Activated naive CD4-positive, alpha-beta T cell treated with anti-CD3 and anti-CD28 coated beads, Interleukin-2, amount 50 U/mL, for 72 hours (primary cell): ENCODE measurements at regions not wholly inside any gene's neighbourhood (a gene's known extent, or its start where the extent isn't known, plus 50 kb on each side); places are given as distances from the start of the nearest gene placed in this dataset.
A peak's percentile ranks its signal among the peaks of the same experiment; 100 is the strongest.

Experiments
- ATAC-seq, 2 donors: fragments of 150-1000 bp; cut with Tn5 transposase; 2 replicates each; pipeline ENCODE4 v1.10.0; 2021; ENCODE audit warnings: mild to moderate bottlenecking in 2 of 2, moderate library complexity in 2 of 2
- DNase-seq, 2 donors: peaks; one replicate each; pipeline ENCODE4 v3.0.0; 2021 to 2022; ENCODE audit warnings: low spot score in 2 of 2
- H3K27ac Mint-ChIP-seq, 2 donors: one replicate each; pipeline ENCODE4 v1.8.0; 2022; ENCODE audit warnings: mild to moderate bottlenecking in 2 of 2, mixed read lengths in 2 of 2
- H3K36me3 Mint-ChIP-seq, 2 donors: one replicate each; pipeline ENCODE4 v1.8.0; 2022; ENCODE audit warnings: mixed read lengths in 2 of 2
- H3K9me3 Mint-ChIP-seq, 2 donors: one replicate each; pipeline ENCODE4 v1.8.0; 2022; ENCODE audit warnings: mixed read lengths in 2 of 2

GRCh38 chr20:40565682-40566040 is 123.4 kb downstream of the MAFB start:
- DNase-seq, result no peak
- Mint-ChIP-seq H3K9me3 (no peaks in the 10 kb centered on the region), H3K36me3 (no peaks in the 10 kb centered on the region), H3K27ac (no peak overlapping the region)
- ATAC-seq, result no peak

GRCh38 chr20:40565001-40565681 is 123.9 kb downstream of the MAFB start:
- ATAC-seq (no peak), DNase-seq (no peak)
- Mint-ChIP-seq H3K27ac (no peak overlapping the region), H3K36me3 (no peaks in the 10 kb centered on the region), H3K9me3 (no peaks in the 10 kb centered on the region)

GRCh38 chr20:40563296-40563950 is 125.6 kb downstream of the MAFB start:
- no peak for DNase-seq
- Mint-ChIP-seq H3K9me3 (no peaks in the 10 kb centered on the region), H3K27ac (no peak overlapping the region), H3K36me3 (no peaks in the 10 kb centered on the region)
- ATAC-seq, result no peak

DNA sequence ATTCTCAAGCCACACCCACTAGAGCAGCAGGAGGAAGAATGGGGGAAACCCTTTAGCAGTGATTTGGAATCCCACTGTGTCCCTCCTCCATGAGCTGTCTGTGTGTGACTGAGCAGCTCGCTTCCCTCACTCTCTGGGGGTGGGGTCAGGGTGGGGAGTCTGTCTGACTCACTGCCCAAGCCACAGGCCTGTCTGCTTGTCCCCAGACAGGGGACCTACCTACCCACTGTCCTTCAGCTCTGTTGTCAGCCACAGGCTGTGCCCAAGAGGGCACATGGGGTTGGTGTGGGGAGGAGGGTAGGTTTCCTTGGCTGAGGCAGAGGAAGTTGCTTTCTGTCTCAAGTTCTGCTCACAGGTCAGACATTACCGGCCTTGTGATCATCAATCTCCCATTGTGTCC is 127.0 kb downstream of the MAFB start:
- no peaks in the 10 kb centered on the region for H3K36me3 Mint-ChIP-seq
- no peaks in the 10 kb centered on the region for H3K9me3 Mint-ChIP-seq
- ATAC-seq (peak in 1 of 2 donors; percentile 33), DNase-seq (no peak)
- H3K27ac Mint-ChIP-seq, result no peak overlapping the region

- ATAC-seq, result no peak
- no peaks in the 10 kb centered on the region for H3K9me3 Mint-ChIP-seq
- no peak overlapping the region for H3K27ac Mint-ChIP-seq
- DNase-seq, result no peak
- H3K36me3 Mint-ChIP-seq, result no peaks in the 10 kb centered on the region
These were observed 127.8 kb downstream of the MAFB start for GRCh38 chr20:40561187-40561586.

- Mint-ChIP-seq H3K36me3 (peaks cover 0 to 5% of the 10 kb centered on the region in 2 donors), H3K27ac (no peak overlapping the region), H3K9me3 (peaks cover 5% of the 10 kb centered on the region in 2 donors)
- no peak for ATAC-seq
- DNase-seq, result no peak
These were observed 130.8 kb downstream of the MAFB start for GRCh38 chr20:40558212-40558611.

- peaks cover 5% of the 10 kb centered on the region in 2 donors for H3K9me3 Mint-ChIP-seq
- ATAC-seq (no peak), DNase-seq (no peak)
- no peak overlapping the region for H3K27ac Mint-ChIP-seq
- H3K36me3 Mint-ChIP-seq, result peaks cover 0 to 5% of the 10 kb centered on the region in 2 donors
These were observed 137.9 kb downstream of the MAFB start for GRCh38 chr20:40551125-40551530.

DNA sequence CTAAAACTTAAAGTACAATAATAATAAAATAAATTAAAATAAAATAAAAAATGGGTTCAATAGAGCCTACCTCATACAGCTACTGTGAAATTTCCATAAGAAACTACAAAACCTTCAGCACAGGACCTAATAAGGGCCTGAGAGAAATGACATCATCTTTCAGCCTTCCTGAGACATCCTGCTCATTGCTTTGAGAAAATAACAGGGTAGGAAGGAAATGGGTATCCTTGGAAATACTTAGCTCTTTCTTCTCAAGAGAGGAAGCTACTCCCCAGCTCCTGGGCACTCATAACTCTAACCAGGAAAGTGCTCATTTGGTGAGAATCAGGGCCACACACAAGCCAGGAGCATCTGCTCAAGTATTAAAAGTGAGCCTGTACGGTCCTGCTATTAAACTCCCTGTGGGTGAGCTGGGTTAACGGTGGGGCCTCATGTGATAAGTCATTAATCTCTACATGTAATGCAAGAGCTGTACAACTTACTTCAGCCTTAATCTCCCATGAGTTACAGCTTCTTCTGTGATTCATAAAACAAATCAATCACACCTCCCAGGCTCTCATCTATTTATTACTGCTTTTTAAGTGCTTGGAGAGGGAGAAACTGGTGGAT is 141.4 kb downstream of the MAFB start:
- H3K27ac Mint-ChIP-seq, result no peak overlapping the region
- DNase-seq (no peak), ATAC-seq (no peak)
- no peaks in the 10 kb centered on the region for H3K9me3 Mint-ChIP-seq
- H3K36me3 Mint-ChIP-seq, result no peaks in the 10 kb centered on the region

DNA sequence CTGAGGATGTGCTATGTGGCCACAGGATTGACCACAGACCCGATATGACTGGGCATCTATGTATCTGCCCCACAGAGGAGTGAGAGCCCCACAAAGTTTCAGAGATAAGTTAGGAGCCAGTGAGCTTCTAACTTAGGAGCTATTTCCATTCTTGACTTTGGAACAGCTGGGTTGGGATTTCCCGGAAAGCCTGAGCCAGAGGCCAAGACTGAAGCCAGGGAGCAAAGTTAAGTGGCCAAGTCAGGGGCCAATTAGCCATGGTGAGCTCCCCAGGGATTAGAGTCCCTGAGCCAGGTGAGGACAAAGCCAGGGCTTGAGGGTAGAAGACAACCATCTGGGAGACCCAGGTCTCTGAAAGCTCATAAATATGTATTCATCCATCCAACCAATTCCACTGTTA is 143.6 kb downstream of the MAFB start:
- no peak overlapping the region for H3K27ac Mint-ChIP-seq
- H3K9me3 Mint-ChIP-seq, result no peaks in the 10 kb centered on the region
- no peaks in the 10 kb centered on the region for H3K36me3 Mint-ChIP-seq
- DNase-seq, result no peak
- no peak for ATAC-seq

GRCh38 chr20:40542065-40542464 is 147.0 kb downstream of the MAFB start:
- H3K27ac Mint-ChIP-seq, result no peak overlapping the region
- DNase-seq, result no peak
- no peaks in the 10 kb centered on the region for H3K9me3 Mint-ChIP-seq
- ATAC-seq, result no peak
- H3K36me3 Mint-ChIP-seq, result no peaks in the 10 kb centered on the region

DNA sequence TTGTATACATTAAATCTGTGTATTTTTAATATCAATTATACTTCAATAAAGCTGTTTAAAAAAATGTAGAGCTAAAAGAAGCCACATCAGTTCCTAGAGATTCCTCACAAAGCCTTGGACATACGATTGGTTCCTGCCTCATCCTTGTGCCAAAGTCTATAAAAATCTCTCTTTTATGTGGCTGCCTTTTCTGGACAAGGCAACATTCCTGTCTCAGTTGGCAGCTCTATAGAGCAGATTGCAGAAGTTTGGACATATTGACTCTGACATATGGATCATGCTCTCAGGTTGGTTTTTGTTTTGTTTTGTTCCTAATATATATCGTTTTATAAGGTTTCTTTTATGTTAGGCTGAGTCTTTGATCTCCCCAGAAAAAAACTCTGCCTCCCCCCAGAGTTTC is 148.9 kb downstream of the MAFB start:
- no peak for ATAC-seq
- H3K36me3 Mint-ChIP-seq, result no peaks in the 10 kb centered on the region
- no peak overlapping the region for H3K27ac Mint-ChIP-seq
- DNase-seq, result no peak
- no peaks in the 10 kb centered on the region for H3K9me3 Mint-ChIP-seq

GRCh38 chr20:40538131-40538530 is 150.9 kb downstream of the MAFB start:
- peaks cover 4 to 5% of the 10 kb centered on the region in 2 donors for H3K9me3 Mint-ChIP-seq
- H3K27ac Mint-ChIP-seq, result no peak overlapping the region
- no peak for DNase-seq
- no peaks in the 10 kb centered on the region for H3K36me3 Mint-ChIP-seq
- no peak for ATAC-seq

- peaks cover 11 to 12% of the 10 kb centered on the region in 2 donors for H3K9me3 Mint-ChIP-seq
- H3K27ac Mint-ChIP-seq, result no peak overlapping the region
- no peaks in the 10 kb centered on the region for H3K36me3 Mint-ChIP-seq
- DNase-seq, result no peak
- ATAC-seq, result no peak
These were observed 152.2 kb downstream of the MAFB start for GRCh38 chr20:40536808-40537207.

GRCh38 chr20:40535816-40536215 is 153.2 kb downstream of the MAFB start:
- Mint-ChIP-seq H3K9me3 (peaks cover 14 to 17% of the 10 kb centered on the region in 2 donors), H3K36me3 (peaks cover 0 to 5% of the 10 kb centered on the region in 2 donors), H3K27ac (no peak overlapping the region)
- ATAC-seq (no peak), DNase-seq (no peak)

DNA sequence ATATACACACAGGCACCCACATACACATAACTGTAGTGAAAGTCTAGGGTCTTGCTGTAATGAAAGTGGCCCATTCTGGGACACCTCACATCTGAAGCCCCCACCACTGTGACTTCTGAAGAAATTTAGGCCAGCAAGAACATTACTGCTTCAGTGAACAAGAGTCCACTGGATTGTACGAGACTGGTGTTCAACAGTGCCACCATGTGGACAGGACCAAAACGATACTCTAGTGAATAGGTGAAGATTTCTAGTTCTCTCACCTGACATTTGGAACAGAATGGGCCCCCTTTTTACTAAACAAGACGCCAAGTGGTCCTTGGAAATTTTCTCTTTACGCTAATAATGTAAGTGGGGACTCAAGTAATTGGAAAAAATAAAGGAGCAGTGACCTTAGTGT is 156.9 kb downstream of the MAFB start:
- H3K36me3 Mint-ChIP-seq, result peaks cover 0 to 9% of the 10 kb centered on the region in 2 donors
- no peak overlapping the region for H3K27ac Mint-ChIP-seq
- peaks cover 18 to 20% of the 10 kb centered on the region in 2 donors for H3K9me3 Mint-ChIP-seq
- ATAC-seq (no peak), DNase-seq (peak in 1 of 2 donors; percentile 25)

DNA sequence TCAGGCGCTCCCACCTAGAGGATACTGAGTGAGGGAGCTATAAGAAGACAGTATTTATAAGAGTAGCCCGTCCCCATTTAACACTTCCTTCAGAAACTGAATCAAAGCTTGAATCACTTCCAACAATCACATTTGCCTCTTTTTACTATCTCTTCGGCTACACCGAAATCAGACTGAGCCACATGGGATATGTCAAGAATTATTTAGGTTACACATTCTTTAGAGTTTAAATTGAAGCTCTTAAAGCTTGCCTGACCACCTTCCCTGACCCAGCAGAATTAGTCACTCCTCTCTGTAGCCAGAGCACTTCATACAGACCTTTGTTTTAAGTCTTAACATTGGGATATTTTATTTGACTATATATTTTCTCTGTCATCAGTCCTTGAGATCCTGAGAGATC is 163.7 kb downstream of the MAFB start:
- H3K36me3 Mint-ChIP-seq, result peaks cover 0 to under 1% of the 10 kb centered on the region in 2 donors
- ATAC-seq (no peak), DNase-seq (no peak)
- H3K27ac Mint-ChIP-seq, result no peak overlapping the region
- H3K9me3 Mint-ChIP-seq, result no peaks in the 10 kb centered on the region

DNA sequence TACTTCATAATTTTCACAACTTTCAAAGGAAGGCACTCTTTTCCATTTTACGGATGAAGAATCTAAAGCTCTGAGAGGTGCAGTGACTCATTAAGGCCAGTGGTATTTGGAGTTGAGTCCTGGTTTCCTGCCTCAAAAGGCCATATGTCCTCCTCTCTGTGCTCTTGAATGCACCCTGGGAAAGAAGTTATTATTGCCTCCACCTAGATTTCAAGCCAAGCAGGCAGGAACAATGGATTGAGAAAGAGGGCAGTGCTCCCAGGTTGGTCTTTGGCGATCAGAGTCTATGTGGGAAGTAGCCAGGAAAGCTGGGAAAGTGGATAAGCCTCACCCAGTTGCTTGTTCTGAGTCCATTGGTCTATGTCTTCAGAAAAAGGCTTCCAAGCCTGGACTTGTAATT is 165.0 kb downstream of the MAFB start:
- Mint-ChIP-seq H3K9me3 (no peaks in the 10 kb centered on the region), H3K36me3 (no peaks in the 10 kb centered on the region), H3K27ac (no peak overlapping the region)
- DNase-seq, result no peak
- no peak for ATAC-seq

GRCh38 chr20:40522405-40522804 is 166.6 kb downstream of the MAFB start:
- H3K27ac Mint-ChIP-seq, result no peak overlapping the region

More at GRCh38 chr20:40522405-40522804, 166.6 kb downstream of the MAFB start:
- no peaks in the 10 kb centered on the region for H3K36me3 Mint-ChIP-seq
- DNase-seq (no peak), ATAC-seq (no peak)
- no peaks in the 10 kb centered on the region for H3K9me3 Mint-ChIP-seq
